Keratinocyte (primary cell): ENCODE measurements at regions not wholly inside any gene's neighbourhood (a gene's known extent, or its start where the extent isn't known, plus 50 kb on each side); places are given as distances from the start of the nearest gene placed in this dataset.

Experiments used
- DNase-seq: peaks from one replicate; pipeline ENCODE4 v3.0.0-alpha.2; 2011; ENCODE audit warnings: low read depth, missing footprints, low spot score
- FAIRE-seq: peaks from 2 replicates; lab custom pipeline; 2011; peaks lifted over from hg19 to GRCh38; lab: Jason Lieb, UNC
- H2AFZ ChIP-seq: 2 replicates; pipeline ENCODE4 v1.6.0; 2012; ENCODE audit warnings: low read length, control low read depth, inconsistent platforms; ENCODE audit not compliant: control insufficient read depth
- H3K27ac ChIP-seq: 2 replicates; pipeline ENCODE4 v1.5.1; 2011; ENCODE audit warnings: low read length; ENCODE audit not compliant: control insufficient read depth, insufficient read depth
- H3K27me3 ChIP-seq: 3 replicates; pipeline ENCODE4 v1.6.0; 2011; ENCODE audit warnings: low read length; ENCODE audit not compliant: control insufficient read depth, insufficient read depth; ENCODE audit errors: extremely low read depth
- H3K36me3 ChIP-seq, 2 experiments: 2 replicates in 1 of 2; 3 replicates in 1 of 2; pipeline ENCODE4 v1.5.1; 2011; ENCODE audit warnings: low read length in 2 of 2, mild to moderate bottlenecking in 1 of 2; ENCODE audit not compliant: control insufficient read depth in 2 of 2, insufficient read depth in 2 of 2; ENCODE audit errors: extremely low read depth in 1 of 2
- H3K4me1 ChIP-seq: 3 replicates; pipeline ENCODE4 v1.5.1; 2011; ENCODE audit warnings: low read length; ENCODE audit not compliant: control insufficient read depth, insufficient read depth; ENCODE audit errors: extremely low read depth
- H3K4me2 ChIP-seq: 3 replicates; pipeline ENCODE4 v1.6.0; 2011; ENCODE audit warnings: low read depth, low read length; ENCODE audit not compliant: control insufficient read depth, insufficient read depth; ENCODE audit errors: extremely low read depth
- H3K4me3 ChIP-seq, 3 experiments: fragments of 200-600 bp in 1 of 3; sonication (generic) in 1 of 3; 2 replicates in 2 of 3; 3 replicates in 1 of 3; pipeline ENCODE4 v1.5.1; 2011 to 2016; ENCODE audit warnings: low read length in 3 of 3, mild to moderate bottlenecking in 3 of 3, control low read depth in 2 of 3, inconsistent platforms in 1 of 3, low read depth in 1 of 3, mixed read lengths in 1 of 3, mixed run types in 1 of 3, moderate library complexity in 1 of 3; ENCODE audit not compliant: control insufficient read depth in 2 of 3, insufficient read depth in 2 of 3; ENCODE audit errors: extremely low read depth in 1 of 3
- H3K79me2 ChIP-seq: 2 replicates; pipeline ENCODE4 v1.6.0; 2012; ENCODE audit warnings: low read length; ENCODE audit not compliant: control insufficient read depth, insufficient read depth
- H3K9ac ChIP-seq: 3 replicates; pipeline ENCODE4 v1.6.0; 2011; ENCODE audit warnings: low read length; ENCODE audit not compliant: control insufficient read depth, insufficient read depth; ENCODE audit errors: extremely low read depth
- H3K9me1 ChIP-seq: 3 replicates; pipeline ENCODE4 v1.6.0; 2011; ENCODE audit warnings: low read length; ENCODE audit not compliant: control insufficient read depth, insufficient read depth; ENCODE audit errors: extremely low read depth
- H3K9me3 ChIP-seq: 2 replicates; pipeline ENCODE4 v1.5.1; 2012; ENCODE audit warnings: low read depth, low read length; ENCODE audit not compliant: control insufficient read depth
- H4K20me1 ChIP-seq: 3 replicates; pipeline ENCODE4 v1.6.0; 2011; ENCODE audit warnings: low read length; ENCODE audit not compliant: control insufficient read depth, insufficient read depth; ENCODE audit errors: extremely low read depth
- EZH2 ChIP-seq: IDR thresholded peaks from one replicate; pipeline ENCODE4 v1.6.1; 2012; ENCODE audit warnings: inconsistent platforms, mild to moderate bottlenecking, low read length, moderate library complexity
- dilution Hi-C: fragments of 300-500 bp; cut with MboI; formaldehyde crosslinking; loops from one replicate; pipeline ENCODE4 v1.7.0; 2020; ENCODE audit warnings: low sequenced_read_pairs; ENCODE audit not compliant: extremely low pct_ligation_motif_present
- TF ChIP-seq, protein P1 (sequence below), 3 experiments: IDR thresholded peaks in 1 of 3; conservative IDR thresholded peaks in 1 of 3; optimal IDR thresholded peaks in 1 of 3; 2 replicates in 2 of 3; 3 replicates in 1 of 3; pipeline versions ENCODE3 to v1.5.1; 2011; ENCODE audit warnings: low read length in 3 of 3, mild to moderate bottlenecking in 3 of 3, moderate library complexity in 2 of 3, control low read depth in 1 of 3, inconsistent platforms in 1 of 3; ENCODE audit not compliant: insufficient read depth in 2 of 3; ENCODE audit errors: extremely low read depth in 1 of 3

DNA sequence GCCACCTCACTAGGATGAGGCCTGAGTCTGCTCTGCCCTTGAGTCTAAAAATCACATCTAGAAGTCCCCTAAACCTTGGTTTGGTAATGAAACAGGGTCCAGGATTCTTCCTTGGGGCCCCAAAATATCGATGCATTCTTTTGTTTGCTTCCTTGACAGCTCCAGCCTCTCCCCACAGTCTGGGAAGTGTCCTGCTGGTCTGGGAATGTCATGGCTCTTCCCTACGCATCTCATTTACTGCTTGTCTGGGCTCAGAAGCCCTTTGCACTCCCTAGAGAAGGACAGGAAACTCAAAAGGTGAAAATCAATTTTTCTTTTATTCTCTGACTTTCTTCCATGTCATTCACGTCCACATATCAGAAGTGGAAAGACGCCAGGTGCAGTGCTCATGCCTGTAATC lies 115.8 kb downstream of the DRD1 start:
- FAIRE-seq (no peak), DNase-seq (no peak)
- no peaks in the 10 kb centered on the region for H3K9me3 ChIP-seq
- no peak for TF ChIP-seq EZH2
- TF ChIP-seq, protein P1, sequence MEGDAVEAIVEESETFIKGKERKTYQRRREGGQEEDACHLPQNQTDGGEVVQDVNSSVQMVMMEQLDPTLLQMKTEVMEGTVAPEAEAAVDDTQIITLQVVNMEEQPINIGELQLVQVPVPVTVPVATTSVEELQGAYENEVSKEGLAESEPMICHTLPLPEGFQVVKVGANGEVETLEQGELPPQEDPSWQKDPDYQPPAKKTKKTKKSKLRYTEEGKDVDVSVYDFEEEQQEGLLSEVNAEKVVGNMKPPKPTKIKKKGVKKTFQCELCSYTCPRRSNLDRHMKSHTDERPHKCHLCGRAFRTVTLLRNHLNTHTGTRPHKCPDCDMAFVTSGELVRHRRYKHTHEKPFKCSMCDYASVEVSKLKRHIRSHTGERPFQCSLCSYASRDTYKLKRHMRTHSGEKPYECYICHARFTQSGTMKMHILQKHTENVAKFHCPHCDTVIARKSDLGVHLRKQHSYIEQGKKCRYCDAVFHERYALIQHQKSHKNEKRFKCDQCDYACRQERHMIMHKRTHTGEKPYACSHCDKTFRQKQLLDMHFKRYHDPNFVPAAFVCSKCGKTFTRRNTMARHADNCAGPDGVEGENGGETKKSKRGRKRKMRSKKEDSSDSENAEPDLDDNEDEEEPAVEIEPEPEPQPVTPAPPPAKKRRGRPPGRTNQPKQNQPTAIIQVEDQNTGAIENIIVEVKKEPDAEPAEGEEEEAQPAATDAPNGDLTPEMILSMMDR (optimal IDR thresholded peaks at IDR 0.05 in 1 of 3, IDR thresholded peaks at IDR 0.05 in 1 of 3, conservative IDR thresholded peaks at IDR 0.05 in 1 of 3; ENCODE audit: extremely low read depth in 1 of 3, insufficient read depth in 2 of 3, low read length in 3 of 3): no peak
- H3K9ac ChIP-seq: no peak overlapping the region
- dilution Hi-C loops: no loop called here
- H3K27me3 ChIP-seq: no peaks in the 10 kb centered on the region
- H3K4me1 ChIP-seq: peaks cover 8% of the 10 kb centered on the region
- no peaks in the 10 kb centered on the region for H3K79me2 ChIP-seq
- no peaks in the 10 kb centered on the region for H3K9me1 ChIP-seq
- H4K20me1 ChIP-seq: no peaks in the 10 kb centered on the region
- no peak overlapping the region for H3K27ac ChIP-seq
- no peaks in the 10 kb centered on the region for H3K36me3 ChIP-seq
- no peak overlapping the region for H2AFZ ChIP-seq
- H3K4me3 ChIP-seq: no peak overlapping the region
- H3K4me2 ChIP-seq: no peak overlapping the region

DNA sequence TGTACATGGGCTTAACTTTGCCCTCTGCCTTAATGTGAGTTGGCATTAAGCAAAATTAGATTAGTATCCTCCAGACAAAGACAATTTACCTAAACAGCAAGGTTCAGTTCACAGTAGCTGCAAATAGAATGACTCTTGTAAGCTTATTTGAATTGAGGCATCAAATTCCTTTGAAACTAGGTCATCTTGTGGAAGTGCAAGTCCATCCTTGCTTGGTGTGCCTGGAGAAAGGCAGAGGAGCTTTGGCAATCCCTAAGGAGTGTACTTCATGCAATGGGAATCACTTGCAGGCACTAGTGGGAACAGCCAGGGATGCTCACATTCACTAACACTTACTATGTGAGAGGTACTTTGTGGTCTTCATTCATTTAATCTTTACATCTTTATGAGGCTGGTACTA lies 118.3 kb downstream of the DRD1 start:
- Histone ChIP-seq H3K9ac (no peak overlapping the region), H3K4me2 (no peak overlapping the region), H3K4me1 (peaks cover 8% of the 10 kb centered on the region), H2AFZ (no peak overlapping the region), H3K79me2 (no peaks in the 10 kb centered on the region), H3K9me1 (no peaks in the 10 kb centered on the region), H4K20me1 (no peaks in the 10 kb centered on the region), H3K27me3 (no peaks in the 10 kb centered on the region), H3K4me3 (no peak overlapping the region), H3K27ac (no peak overlapping the region), H3K9me3 (no peaks in the 10 kb centered on the region), H3K36me3 (no peaks in the 10 kb centered on the region)
- TF ChIP-seq EZH2: no peak
- TF ChIP-seq, protein P1 (optimal IDR thresholded peaks at IDR 0.05 in 1 of 3, IDR thresholded peaks at IDR 0.05 in 1 of 3, conservative IDR thresholded peaks at IDR 0.05 in 1 of 3; ENCODE audit: extremely low read depth in 1 of 3, insufficient read depth in 2 of 3, low read length in 3 of 3): no peak
- FAIRE-seq: peak; percentile 90
- DNase-seq: peak; percentile 11
- dilution Hi-C loops: no loop called here
